ENCODE measurements at regions not wholly inside any gene's neighbourhood (a gene's known extent, or its start where the extent isn't known, plus 50 kb on each side); places are given as distances from the start of the nearest gene placed in this dataset.

DNA sequence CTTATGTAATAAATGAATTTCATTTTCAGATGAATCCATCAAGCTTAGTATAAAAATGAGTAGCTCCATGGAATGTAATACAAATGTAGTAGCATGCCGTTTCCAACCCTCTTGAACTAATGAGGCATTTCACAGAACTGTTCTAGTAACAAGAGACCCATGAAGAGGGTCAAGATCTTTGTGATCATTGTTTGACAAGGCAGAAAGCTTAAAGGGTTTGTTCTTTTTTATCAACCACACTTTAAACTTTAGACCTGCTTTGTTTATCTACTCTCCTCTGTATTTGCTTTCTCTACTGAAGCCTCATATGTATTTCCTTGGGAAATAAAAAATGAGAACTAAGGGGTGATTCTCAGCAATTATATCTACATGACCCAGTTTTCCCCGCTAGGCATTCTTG is 513.9 kb downstream of the ARAP2 start:
- no peaks in the 10 kb centered on the region for H3K4me1 ChIP-seq (replicated peaks in 1 of 2)
- 69 to 78% (median 73%) methylated on average over 2 of the region's 2 CpGs for WGBS, 4 donors
- DNase-seq: no peak
- H3K27me3 ChIP-seq: no peaks in the 10 kb centered on the region
- intact Hi-C loops (cut with DNase I): no loop called here
- no peaks in the 10 kb centered on the region for H3K36me3 ChIP-seq (replicated peaks in 1 of 2)
- TF ChIP-seq CTCF (IDR thresholded peaks at IDR 0.05): no peak
- no peak for TF ChIP-seq POLR2A (IDR thresholded peaks at IDR 0.05)
- no peaks in the 10 kb centered on the region for H3K9me3 ChIP-seq (replicated peaks in 1 of 3)
- no peak overlapping the region for H3K27ac ChIP-seq
- no peak overlapping the region for H3K4me3 ChIP-seq

DNA sequence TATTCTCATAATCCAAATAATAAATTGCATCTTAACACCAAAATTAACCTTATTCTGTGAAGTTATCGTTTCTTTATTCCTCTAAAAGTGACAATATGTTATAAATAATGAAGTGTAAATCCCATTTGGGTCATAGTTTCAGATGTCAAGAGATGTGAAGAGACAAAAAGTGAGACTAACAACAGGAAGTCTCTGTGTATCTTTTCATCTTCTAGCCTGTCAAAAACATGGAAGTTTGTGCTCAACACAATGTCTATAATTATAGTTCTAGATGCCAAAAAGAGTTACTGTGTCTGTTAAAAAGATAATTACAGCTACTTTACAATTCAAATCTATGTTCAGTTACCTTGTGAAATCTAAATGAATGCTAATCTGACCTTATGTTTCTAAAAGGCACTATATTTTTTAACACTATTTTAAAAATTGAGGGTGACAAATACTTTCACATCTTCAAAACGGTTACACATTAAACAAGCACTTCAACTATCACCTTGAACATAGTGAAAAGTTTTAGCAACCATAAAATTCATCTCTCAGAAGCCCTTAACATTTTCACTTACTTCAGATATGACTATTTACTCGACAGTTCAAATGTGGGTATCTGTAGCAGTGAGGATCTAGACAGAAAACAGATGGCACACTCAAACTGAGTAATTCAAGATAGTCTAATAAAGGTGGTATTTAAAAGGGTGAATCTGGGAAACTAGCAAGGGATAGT is 509.8 kb downstream of the ARAP2 start:
- WGBS, 4 donors: 45 to 70% (median 58%) methylated on average over 3 of the region's 3 CpGs
- Histone ChIP-seq H3K36me3 (replicated peaks in 1 of 2) (no peaks in the 10 kb centered on the region), H3K4me1 (replicated peaks in 1 of 2) (no peaks in the 10 kb centered on the region), H3K27me3 (no peaks in the 10 kb centered on the region), H3K27ac (no peak overlapping the region), H3K4me3 (no peak overlapping the region), H3K9me3 (replicated peaks in 1 of 3) (no peaks in the 10 kb centered on the region)
- DNase-seq: no peak
- TF ChIP-seq POLR2A (IDR thresholded peaks at IDR 0.05) (no peak), CTCF (IDR thresholded peaks at IDR 0.05) (no peak)
- intact Hi-C loops (cut with DNase I): no loop called here

DNA sequence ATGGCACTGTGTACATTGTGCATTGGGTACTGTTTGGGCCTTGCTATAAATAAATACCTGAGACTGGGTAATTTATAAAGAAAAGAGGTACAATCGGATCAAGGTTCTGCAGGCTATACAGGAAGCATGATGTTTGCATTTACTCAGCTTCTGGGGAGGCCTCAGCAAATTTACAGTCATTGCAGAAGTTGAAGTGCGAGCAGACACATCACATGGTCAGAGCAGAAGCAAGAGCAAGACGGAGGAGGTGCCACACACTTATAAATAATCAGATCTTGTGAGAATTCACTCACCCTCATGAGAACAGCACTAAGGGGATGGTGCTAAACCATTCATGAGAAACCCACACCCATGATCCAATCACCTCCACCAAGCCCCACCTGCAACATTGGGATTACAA is 505.0 kb downstream of the ARAP2 start:
- Histone ChIP-seq H3K27me3 (no peaks in the 10 kb centered on the region), H3K9me3 (replicated peaks in 1 of 3) (no peaks in the 10 kb centered on the region), H3K27ac (no peak overlapping the region), H3K4me1 (replicated peaks in 1 of 2) (no peaks in the 10 kb centered on the region), H3K36me3 (replicated peaks in 1 of 2) (no peaks in the 10 kb centered on the region), H3K4me3 (no peak overlapping the region)
- intact Hi-C loops (cut with DNase I): no loop called here
- TF ChIP-seq CTCF (IDR thresholded peaks at IDR 0.05): no peak
- TF ChIP-seq POLR2A (IDR thresholded peaks at IDR 0.05): no peak
- WGBS, 4 donors: 40 to 63% (median 51%) methylated on average over 3 of the region's 3 CpGs
- DNase-seq: no peak

GRCh38 chr4:35754047-35754446 is 490.3 kb downstream of the ARAP2 start:
- Histone ChIP-seq H3K36me3 (replicated peaks in 1 of 2) (no peaks in the 10 kb centered on the region), H3K27me3 (no peaks in the 10 kb centered on the region), H3K9me3 (replicated peaks in 1 of 3) (no peaks in the 10 kb centered on the region), H3K4me1 (replicated peaks in 1 of 2) (no peaks in the 10 kb centered on the region), H3K27ac (no peak overlapping the region), H3K4me3 (no peak overlapping the region)
- TF ChIP-seq CTCF (IDR thresholded peaks at IDR 0.05) (no peak), POLR2A (IDR thresholded peaks at IDR 0.05) (no peak)
- intact Hi-C loops (cut with DNase I): no loop called here
- no peak for DNase-seq

Measured in adrenal gland (tissue), 9 donors.